22Rv1 (cell line): ENCODE measurements at regions not wholly inside any gene's neighbourhood (a gene's known extent, or its start where the extent isn't known, plus 50 kb on each side); places are given as distances from the start of the nearest gene placed in this dataset.
A peak's percentile ranks its signal among the peaks of the same experiment; 100 is the strongest.

Experiments used
- CTCF ChIP-seq: fragments of 450-650 bp; IDR thresholded peaks from 2 replicates; pipeline ENCODE4 v1.5.1; 2017; ENCODE audit warnings: mild to moderate bottlenecking
- ZFX ChIP-seq: fragments of 450-650 bp; IDR thresholded peaks from 2 replicates; pipeline ENCODE4 v1.6.1; 2017; ENCODE audit warnings: antibody characterized with exemption, borderline replicate concordance

DNA sequence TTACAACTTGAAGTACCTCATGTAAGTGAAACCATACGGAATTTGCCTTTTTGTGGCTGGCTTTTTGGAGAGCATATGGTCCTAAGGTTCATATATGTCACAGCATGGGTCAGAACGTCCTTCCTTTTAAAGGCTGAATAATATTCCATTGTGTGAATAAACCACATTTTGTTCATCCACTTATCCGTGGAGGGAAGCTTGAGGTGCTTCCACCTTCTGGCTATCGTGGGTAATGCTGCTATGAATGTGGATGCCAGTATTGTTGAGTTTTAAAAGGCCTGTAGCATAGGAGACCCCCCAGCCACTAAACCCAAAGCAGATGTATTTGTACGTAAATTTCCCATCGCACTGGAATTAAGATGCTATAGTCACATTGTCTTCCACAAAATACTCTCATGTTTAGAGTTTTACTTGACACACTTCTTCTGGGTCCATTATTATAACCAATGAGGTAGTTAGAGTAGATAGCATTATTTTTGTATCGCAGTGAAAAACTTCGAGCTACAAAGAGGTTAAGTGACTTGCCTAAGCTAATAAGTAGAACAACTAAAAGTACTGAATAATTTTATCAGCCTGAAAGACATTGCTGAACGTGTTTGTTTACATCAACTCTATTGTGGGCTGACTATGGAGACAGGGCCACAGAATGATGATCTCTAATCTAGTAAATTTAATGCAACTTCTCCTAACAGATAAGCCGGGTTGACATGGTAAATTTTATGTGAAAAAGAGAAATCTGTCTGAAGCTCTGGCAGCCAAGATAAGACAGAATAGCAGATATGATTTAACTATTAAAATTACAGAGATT is 183.0 kb upstream of the CTBP2 start:
- no peak for TF ChIP-seq ZFX
- peak; percentile 77 for TF ChIP-seq CTCF
